Smooth muscle cell (in vitro differentiated cells): ENCODE measurements at regions not wholly inside any gene's neighbourhood (a gene's known extent, or its start where the extent isn't known, plus 50 kb on each side); places are given as distances from the start of the nearest gene placed in this dataset.

ENCODE experiments used
- DNase-seq: peaks from one replicate; lab custom pipeline; 2025; ENCODE audit not compliant: unreplicated experiment; lab: John Stamatoyannopoulos, UW
- H2AFZ ChIP-seq: fragments of 200-600 bp; sonication (generic); 2 replicates; pipeline ENCODE4 v1.6.0; 2016; ENCODE audit warnings: antibody characterized with exemption, low read depth, mild to moderate bottlenecking
- H3F3A ChIP-seq: fragments of 200-600 bp; sonication (generic); 2 replicates; pipeline ENCODE4 v1.6.0; 2017; ENCODE audit warnings: antibody characterized with exemption, low read depth
- H3K27ac ChIP-seq: fragments of 200-600 bp; sonication (generic); 2 replicates; pipeline ENCODE4 v1.5.1; 2016; ENCODE audit warnings: low read depth, mild to moderate bottlenecking
- H3K27me3 ChIP-seq: fragments of 200-600 bp; sonication (generic); 2 replicates; pipeline ENCODE4 v1.6.1; 2016; ENCODE audit warnings: low read depth, mild to moderate bottlenecking
- H3K36me3 ChIP-seq: fragments of 200-600 bp; sonication (generic); 2 replicates; pipeline ENCODE4 v1.5.1; 2016; ENCODE audit warnings: low read depth
- H3K4me1 ChIP-seq: fragments of 200-600 bp; sonication (generic); 2 replicates; pipeline ENCODE4 v1.5.1; 2016; ENCODE audit warnings: low read depth
- H3K4me2 ChIP-seq: fragments of 200-600 bp; sonication (generic); 2 replicates; pipeline ENCODE4 v1.6.0; 2016; ENCODE audit warnings: mild to moderate bottlenecking
- H3K4me3 ChIP-seq: fragments of 200-600 bp; sonication (generic); 2 replicates; pipeline ENCODE4 v1.5.1; 2016; ENCODE audit warnings: mild to moderate bottlenecking
- H3K79me2 ChIP-seq: fragments of 200-600 bp; sonication (generic); 2 replicates; pipeline ENCODE4 v1.6.0; 2016; ENCODE audit warnings: low read depth, mild to moderate bottlenecking
- H3K9ac ChIP-seq: fragments of 200-600 bp; sonication (generic); 2 replicates; pipeline ENCODE4 v1.6.0; 2016; ENCODE audit warnings: low read depth
- H3K9me3 ChIP-seq: fragments of 200-600 bp; sonication (generic); replicated peaks from 2 replicates; pipeline ENCODE4 v1.5.1; 2016; ENCODE audit warnings: low read depth
- H4K20me1 ChIP-seq: fragments of 200-600 bp; sonication (generic); 2 replicates; pipeline ENCODE4 v1.6.0; 2016; ENCODE audit warnings: low read depth
- WGBS: methylation state at CpG from one replicate; pipeline ENCODE4 v1.1.7; 2016; ENCODE audit warnings: low lambda C conversion rate; 5-methylcytosine and 5-hydroxymethylcytosine counted together
- TF ChIP-seq, protein P1 (sequence below): fragments of 200-600 bp; sonication (generic); IDR thresholded peaks from 2 replicates; pipeline ENCODE4 v1.5.1; 2017; ENCODE audit warnings: borderline replicate concordance, mild to moderate bottlenecking, antibody characterized with exemption; ENCODE audit not compliant: insufficient read depth, poor library complexity, severe bottlenecking

DNA sequence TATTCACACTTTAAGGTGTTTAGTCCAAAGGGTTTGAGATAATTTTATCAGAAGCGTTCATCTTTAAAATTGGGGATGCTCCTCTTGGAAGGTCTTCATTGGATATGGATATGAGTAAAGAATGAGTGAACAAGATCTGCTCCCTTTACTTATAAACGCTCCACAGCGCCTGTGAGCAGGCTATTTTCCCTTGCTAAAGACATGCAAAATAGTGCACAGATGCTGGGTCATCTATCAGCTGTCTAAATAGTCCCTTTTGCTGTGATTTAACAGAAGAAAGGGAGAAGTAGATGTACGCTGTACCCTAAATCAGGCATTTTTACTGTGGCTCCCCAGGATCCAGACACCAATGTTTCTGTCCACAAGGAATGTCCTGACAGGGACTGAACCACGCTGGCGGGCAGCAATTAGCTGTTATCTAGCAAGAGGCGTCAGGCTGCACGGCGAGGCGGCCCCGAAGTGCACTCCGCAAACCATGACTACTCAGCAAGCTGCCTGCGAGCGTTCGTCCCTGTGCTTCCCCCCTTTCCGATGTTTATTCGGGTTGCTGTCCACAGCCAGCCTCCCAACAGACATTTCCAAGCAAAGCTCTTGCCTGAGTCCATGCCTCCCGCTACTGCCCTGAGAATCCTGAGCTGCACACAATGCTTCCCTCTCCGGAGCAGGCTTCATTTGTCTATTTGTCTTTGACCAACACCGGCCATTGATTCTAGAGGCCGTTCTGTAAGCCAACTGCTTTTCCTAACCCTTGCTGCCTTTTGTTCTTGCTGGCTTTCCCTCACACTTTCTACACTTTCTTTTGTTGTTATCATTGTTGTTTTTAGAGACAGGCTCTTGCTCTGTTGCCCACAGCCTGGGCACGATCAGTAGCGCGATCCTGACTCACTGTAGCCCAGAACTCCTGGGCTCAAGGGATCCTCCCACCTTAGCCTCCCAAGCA, 55.7 kb upstream of the CNEP1R1 start:
- Histone ChIP-seq H3F3A (no peaks in the 10 kb centered on the region), H3K9ac (no peak overlapping the region), H3K36me3 (no peaks in the 10 kb centered on the region), H3K4me1 (no peaks in the 10 kb centered on the region), H3K9me3 (no peaks in the 10 kb centered on the region), H3K4me2 (peak overlapping the region; percentile 30), H2AFZ (no peak overlapping the region), H3K27ac (no peak overlapping the region), H3K27me3 (no peaks in the 10 kb centered on the region), H4K20me1 (no peaks in the 10 kb centered on the region), H3K4me3 (no peak overlapping the region), H3K79me2 (no peaks in the 10 kb centered on the region)
- TF ChIP-seq, protein P1, sequence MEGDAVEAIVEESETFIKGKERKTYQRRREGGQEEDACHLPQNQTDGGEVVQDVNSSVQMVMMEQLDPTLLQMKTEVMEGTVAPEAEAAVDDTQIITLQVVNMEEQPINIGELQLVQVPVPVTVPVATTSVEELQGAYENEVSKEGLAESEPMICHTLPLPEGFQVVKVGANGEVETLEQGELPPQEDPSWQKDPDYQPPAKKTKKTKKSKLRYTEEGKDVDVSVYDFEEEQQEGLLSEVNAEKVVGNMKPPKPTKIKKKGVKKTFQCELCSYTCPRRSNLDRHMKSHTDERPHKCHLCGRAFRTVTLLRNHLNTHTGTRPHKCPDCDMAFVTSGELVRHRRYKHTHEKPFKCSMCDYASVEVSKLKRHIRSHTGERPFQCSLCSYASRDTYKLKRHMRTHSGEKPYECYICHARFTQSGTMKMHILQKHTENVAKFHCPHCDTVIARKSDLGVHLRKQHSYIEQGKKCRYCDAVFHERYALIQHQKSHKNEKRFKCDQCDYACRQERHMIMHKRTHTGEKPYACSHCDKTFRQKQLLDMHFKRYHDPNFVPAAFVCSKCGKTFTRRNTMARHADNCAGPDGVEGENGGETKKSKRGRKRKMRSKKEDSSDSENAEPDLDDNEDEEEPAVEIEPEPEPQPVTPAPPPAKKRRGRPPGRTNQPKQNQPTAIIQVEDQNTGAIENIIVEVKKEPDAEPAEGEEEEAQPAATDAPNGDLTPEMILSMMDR = no peak
- 55% methylated on average over 24 of the region's 24 CpGs for WGBS
- no peak for DNase-seq

DNA sequence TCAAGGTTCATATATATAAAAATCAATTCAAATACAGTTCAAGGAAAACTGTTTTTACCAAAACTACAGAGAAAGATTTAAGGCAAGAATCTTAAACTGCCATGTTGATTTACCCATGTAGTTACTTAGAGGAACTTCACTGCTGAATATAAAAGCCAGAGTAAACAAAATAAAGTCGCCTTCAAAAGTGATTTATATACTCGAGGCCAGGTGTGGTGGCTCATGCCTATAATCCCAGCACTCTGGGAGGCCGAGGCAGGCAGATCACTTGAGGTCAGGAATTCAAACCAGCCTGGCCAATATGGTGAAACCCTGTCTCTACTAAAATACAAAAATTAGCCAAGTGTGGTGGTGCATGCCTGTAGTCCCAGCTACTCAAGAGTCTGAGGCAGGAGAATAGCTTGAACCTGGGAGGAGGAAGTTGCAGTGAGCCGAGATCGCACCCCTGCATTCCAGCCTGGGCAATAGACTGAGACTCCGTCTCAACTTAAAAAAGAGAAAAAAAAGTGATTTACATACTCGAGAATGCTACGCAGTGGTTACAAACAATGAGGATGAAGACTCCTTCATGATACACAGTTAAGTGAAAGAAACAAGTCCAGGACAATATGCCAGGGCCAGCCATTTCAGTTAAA, 54.1 kb upstream of the CNEP1R1 start:
- no peak for DNase-seq

DNA sequence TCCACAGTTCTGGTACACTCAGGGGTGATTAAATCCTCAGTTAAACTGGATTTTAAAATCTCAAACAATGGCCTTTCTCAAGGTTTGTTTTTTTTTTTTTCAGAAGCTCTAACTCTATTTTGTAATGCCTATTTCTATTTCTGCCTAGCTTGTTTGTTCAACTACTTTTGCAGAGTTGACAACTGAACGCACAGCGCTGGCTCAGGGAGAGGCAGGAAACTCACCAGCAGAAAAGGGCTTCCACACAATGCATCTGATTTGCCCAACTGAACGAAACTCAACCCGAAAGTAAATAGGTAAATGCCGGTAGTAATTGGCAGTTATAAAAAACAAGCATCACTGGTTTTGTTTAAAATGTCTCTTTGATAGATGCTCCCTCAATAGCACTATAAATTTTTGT, 52.7 kb upstream of the CNEP1R1 start:
- H3K9ac ChIP-seq = no peak overlapping the region
- no peaks in the 10 kb centered on the region for H3K27me3 ChIP-seq
- H2AFZ ChIP-seq = no peak overlapping the region
- H3K27ac ChIP-seq = no peak overlapping the region
- no peak overlapping the region for H3K4me3 ChIP-seq
- no peaks in the 10 kb centered on the region for H3F3A ChIP-seq
- DNase-seq = no peak
- no peaks in the 10 kb centered on the region for H3K79me2 ChIP-seq
- no peaks in the 10 kb centered on the region for H3K4me1 ChIP-seq
- 98% methylated on average over 5 of the region's 5 CpGs for WGBS
- no peak overlapping the region for H3K4me2 ChIP-seq
- no peaks in the 10 kb centered on the region for H4K20me1 ChIP-seq
- no peaks in the 10 kb centered on the region for H3K36me3 ChIP-seq
- TF ChIP-seq, protein P1 = no peak
- H3K9me3 ChIP-seq = no peaks in the 10 kb centered on the region

More for the DNA sequence above, 54.1 kb upstream of the CNEP1R1 start:
- Histone ChIP-seq H2AFZ (no peak overlapping the region), H3K27me3 (no peaks in the 10 kb centered on the region), H3K79me2 (no peaks in the 10 kb centered on the region), H3K27ac (no peak overlapping the region), H3K4me1 (no peaks in the 10 kb centered on the region), H3K9ac (no peak overlapping the region), H3K4me3 (no peak overlapping the region), H4K20me1 (no peaks in the 10 kb centered on the region), H3K4me2 (no peak overlapping the region), H3F3A (no peaks in the 10 kb centered on the region), H3K36me3 (no peaks in the 10 kb centered on the region), H3K9me3 (no peaks in the 10 kb centered on the region)
- TF ChIP-seq, protein P1 = no peak
- 88% methylated on average over 8 of the region's 8 CpGs for WGBS
